AG04450 (cell line): ENCODE measurements at regions not wholly inside any gene's neighbourhood (a gene's known extent, or its start where the extent isn't known, plus 50 kb on each side); places are given as distances from the start of the nearest gene placed in this dataset.

Source experiments
- CTCF ChIA-PET: fragments of 300-600, 350-600 bp; formaldehyde crosslinking; extraction: SDS; loops from one replicate; lab custom pipeline; 2022; ENCODE audit warnings: antibody characterized with exemption, inconsistent platforms; lab: Charles Lee
- POLR2A ChIA-PET: fragments of 350-600 bp; formaldehyde crosslinking; extraction: SDS; loops from one replicate; lab custom pipeline; 2021; ENCODE audit warnings: antibody characterized with exemption, inconsistent platforms; lab: Yijun Ruan, JAX
- DNase-seq: peaks from one replicate; pipeline ENCODE4 v3.0.0-alpha.2; 2011; ENCODE audit warnings: low read depth, low spot score
- H3K27ac ChIP-seq: one replicate; pipeline ENCODE4 v1.5.1; 2012; ENCODE audit warnings: low read depth, low read length, control low read depth
- H3K27me3 ChIP-seq: one replicate; pipeline ENCODE4 v1.6.0; 2012; ENCODE audit warnings: low read length; ENCODE audit not compliant: control insufficient read depth, insufficient read depth
- H3K4me3 ChIP-seq: 2 replicates; pipeline ENCODE4 v1.5.1; 2011; ENCODE audit warnings: mild to moderate bottlenecking, low read depth, low read length, control low read depth
- H3K9me3 ChIP-seq: 2 replicates; pipeline ENCODE4 v1.5.1; 2012; ENCODE audit warnings: low read length; ENCODE audit not compliant: control insufficient read depth, insufficient read depth
- CTCF ChIP-seq: IDR thresholded peaks from 2 replicates; pipeline ENCODE4 v1.5.1; 2011; ENCODE audit warnings: low read depth, low read length, control low read depth, inconsistent platforms

- H3K9me3 ChIP-seq = no peaks in the 10 kb centered on the region
- H3K27ac ChIP-seq = no peak overlapping the region
- CTCF ChIA-PET = no interaction called here
- H3K4me3 ChIP-seq = no peak overlapping the region
- H3K27me3 ChIP-seq = no peaks in the 10 kb centered on the region
- POLR2A ChIA-PET = no interaction called here
- no peak for TF ChIP-seq CTCF
- no peak for DNase-seq
Observed at GRCh38 chr1:230515451-230516145, 89.5 kb upstream of the PGBD5 start.

- no peak for DNase-seq
- Histone ChIP-seq H3K27ac (no peak overlapping the region), H3K9me3 (peaks cover 6% of the 10 kb centered on the region), H3K4me3 (no peak overlapping the region), H3K27me3 (no peaks in the 10 kb centered on the region)
- ChIA-PET CTCF (interaction anchor here (1.0 kb wide), 1 partner anchor 131 kb away, joined by 3 read pairs; no protein-coding TSS in a partner anchor), POLR2A (no interaction called here)
- TF ChIP-seq CTCF = no peak
Observed at GRCh38 chr1:230510496-230510895, 84.4 kb upstream of the PGBD5 start.

GRCh38 chr1:230509281-230509977 is 83.3 kb upstream of the PGBD5 start:
- H3K27ac ChIP-seq = peak overlapping the region; percentile 65

GRCh38 chr1:230507666-230508402 is 81.7 kb upstream of the PGBD5 start:
- Histone ChIP-seq H3K4me3 (no peak overlapping the region), H3K27me3 (no peaks in the 10 kb centered on the region), H3K27ac (peak overlapping the region; percentile 24), H3K9me3 (peaks cover 6% of the 10 kb centered on the region)
- POLR2A ChIA-PET = no interaction called here
- CTCF ChIA-PET = no interaction called here
- no peak for TF ChIP-seq CTCF
- no peak for DNase-seq

More at GRCh38 chr1:230509281-230509977, 83.3 kb upstream of the PGBD5 start:
- no peaks in the 10 kb centered on the region for H3K27me3 ChIP-seq
- DNase-seq = peak; percentile 74
- H3K9me3 ChIP-seq = peaks cover 6% of the 10 kb centered on the region
- POLR2A ChIA-PET = no interaction called here
- CTCF ChIA-PET = no interaction called here
- H3K4me3 ChIP-seq = no peak overlapping the region
- no peak for TF ChIP-seq CTCF
